CD4-positive, CD25-positive, alpha-beta regulatory T cell (primary cell): ENCODE measurements at regions not wholly inside any gene's neighbourhood (a gene's known extent, or its start where the extent isn't known, plus 50 kb on each side); places are given as distances from the start of the nearest gene placed in this dataset.
A peak's percentile ranks its signal among the peaks of the same experiment; 100 is the strongest.

Source experiments
- ATAC-seq, 2 donors: fragments of 150-1000 bp; cut with Tn5 transposase; one replicate each; pipeline ENCODE4 v1.10.0; 2021; ENCODE audit warnings: low read depth in 2 of 2, moderate number of reproducible peaks in 2 of 2, moderate library complexity in 1 of 2
- DNase-seq, 3 donors: peaks; one replicate each; pipeline versions ENCODE4 v3.0.0 to v3.0.0-alpha.2; 2012 to 2022; ENCODE audit warnings: mixed read lengths in 1 of 3
- H3K27ac ChIP-seq: one replicate; pipeline ENCODE4 v1.7.0; 2013; ENCODE audit warnings: mild to moderate bottlenecking, low read length; ENCODE audit not compliant: insufficient read depth, poor library complexity, severe bottlenecking
- H3K27me3 ChIP-seq: one replicate; pipeline ENCODE4 v1.7.0; 2013; ENCODE audit warnings: low read length; ENCODE audit not compliant: control insufficient read depth, insufficient read depth
- H3K36me3 ChIP-seq: one replicate; pipeline ENCODE4 v1.7.0; 2013; ENCODE audit warnings: mild to moderate bottlenecking, low read length, moderate library complexity; ENCODE audit not compliant: control insufficient read depth, insufficient read depth
- H3K4me1 ChIP-seq: 2 replicates; pipeline ENCODE4 v1.7.0; 2013; ENCODE audit warnings: mild to moderate bottlenecking, low read length; ENCODE audit not compliant: insufficient read depth, control insufficient read depth, poor library complexity, severe bottlenecking
- H3K4me3 ChIP-seq: one replicate; pipeline ENCODE4 v1.7.0; 2013; ENCODE audit warnings: low read depth, mild to moderate bottlenecking, low read length, moderate library complexity
- H3K9me3 ChIP-seq, 2 experiments: 1 replicate in 1 of 2; 2 replicates in 1 of 2; pipeline ENCODE4 v1.7.0; 2013; ENCODE audit warnings: low read length in 2 of 2, mild to moderate bottlenecking in 1 of 2, moderate library complexity in 1 of 2; ENCODE audit not compliant: control insufficient read depth in 2 of 2
- H3K27ac Mint-ChIP-seq, 3 donors: one replicate each; pipeline ENCODE4 v1.8.0; 2020 to 2022; ENCODE audit warnings: mild to moderate bottlenecking in 3 of 3, mixed read lengths in 3 of 3, moderate library complexity in 2 of 3
- H3K27me3 Mint-ChIP-seq: one replicate; pipeline ENCODE4 v1.8.0; 2022; ENCODE audit warnings: mild to moderate bottlenecking, mixed read lengths
- H3K36me3 Mint-ChIP-seq: one replicate; pipeline ENCODE4 v1.8.0; 2020; ENCODE audit warnings: mixed read lengths
- H3K4me1 Mint-ChIP-seq, 4 donors: one replicate each; pipeline ENCODE4 v1.8.0; 2020 to 2022; ENCODE audit warnings: mixed read lengths in 4 of 4, mild to moderate bottlenecking in 1 of 4
- H3K4me3 Mint-ChIP-seq, 4 donors: one replicate each; pipeline ENCODE4 v1.8.0; 2020 to 2022; ENCODE audit warnings: mild to moderate bottlenecking in 4 of 4, mixed read lengths in 4 of 4, moderate library complexity in 3 of 4
- H3K9me3 Mint-ChIP-seq, 7 donors: one replicate each; pipeline ENCODE4 v1.8.0; 2020 to 2022; ENCODE audit warnings: mixed read lengths in 7 of 7, mild to moderate bottlenecking in 3 of 7, moderate library complexity in 2 of 7

GRCh38 chr7:68676813-68677535 is 921.3 kb upstream of the AUTS2 start:
- H3K36me3 Mint-ChIP-seq, result no peaks in the 10 kb centered on the region
- H3K27ac Mint-ChIP-seq, result no peak overlapping the region
- Histone ChIP-seq H3K4me3 (no peak overlapping the region), H3K9me3 (no peaks in the 10 kb centered on the region), H3K4me1 (no peaks in the 10 kb centered on the region), H3K36me3 (no peaks in the 10 kb centered on the region), H3K27ac (no peak overlapping the region), H3K27me3 (no peaks in the 10 kb centered on the region)
- DNase-seq, result no peak
- H3K4me3 Mint-ChIP-seq, result no peak overlapping the region
- peaks cover 1 to 36% (median 8%) of the 10 kb centered on the region in 7 donors for H3K9me3 Mint-ChIP-seq
- ATAC-seq, result no peak
- H3K27me3 Mint-ChIP-seq, result no peaks in the 10 kb centered on the region
- no peaks in the 10 kb centered on the region for H3K4me1 Mint-ChIP-seq

- no peak for ATAC-seq
- Histone ChIP-seq H3K36me3 (no peaks in the 10 kb centered on the region), H3K4me1 (no peaks in the 10 kb centered on the region), H3K27me3 (no peaks in the 10 kb centered on the region), H3K4me3 (no peak overlapping the region), H3K9me3 (no peaks in the 10 kb centered on the region), H3K27ac (no peak overlapping the region)
- Mint-ChIP-seq H3K27me3 (no peaks in the 10 kb centered on the region), H3K27ac (no peak overlapping the region), H3K4me1 (no peaks in the 10 kb centered on the region), H3K36me3 (no peaks in the 10 kb centered on the region), H3K9me3 (peaks cover 1 to 36% (median 8%) of the 10 kb centered on the region in 7 donors), H3K4me3 (no peak overlapping the region)
- DNase-seq, result no peak
Measured at GRCh38 chr7:68678196-68678595, 920.1 kb upstream of the AUTS2 start.

DNA sequence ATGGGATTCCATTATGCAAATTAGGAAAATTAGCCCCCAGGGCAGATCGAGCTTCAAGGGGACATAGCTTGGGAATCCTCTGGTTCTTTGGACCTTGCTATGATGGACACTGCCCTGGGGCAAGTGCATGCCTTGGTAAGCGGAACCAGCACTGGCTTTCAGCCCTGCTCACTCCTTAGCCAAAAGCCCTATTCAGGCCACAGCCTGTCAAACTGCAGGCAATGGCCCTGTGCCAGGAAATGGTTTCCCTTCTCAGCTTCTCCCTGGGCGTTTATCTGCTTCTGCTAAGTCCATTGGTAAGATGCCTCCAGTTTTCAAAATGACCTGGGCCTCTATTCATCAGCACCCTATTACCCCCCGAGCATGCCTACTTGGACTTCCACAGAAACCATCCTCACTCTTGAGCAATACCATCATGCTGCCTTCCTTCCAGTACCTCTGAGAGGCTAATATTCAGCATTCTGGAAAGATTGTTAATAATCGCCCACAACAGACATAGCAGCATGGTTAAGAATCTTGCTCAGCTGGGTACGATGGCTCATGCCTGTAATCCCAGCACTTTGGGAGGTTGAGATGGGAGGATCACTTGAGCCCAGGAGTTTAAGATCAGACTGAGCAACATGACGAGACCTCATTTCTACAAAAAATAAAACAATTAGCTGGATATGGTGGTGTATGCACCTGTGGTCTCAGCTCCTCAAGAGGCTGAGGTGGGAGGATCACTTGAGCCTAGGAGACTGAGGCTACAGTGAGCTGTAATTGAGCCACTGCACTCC is 918.6 kb upstream of the AUTS2 start:
- H3K27ac ChIP-seq, result no peak overlapping the region
- Mint-ChIP-seq H3K9me3 (peaks cover 3 to 32% (median 7%) of the 10 kb centered on the region in 7 donors), H3K27ac (no peak overlapping the region), H3K4me3 (no peak overlapping the region), H3K36me3 (no peaks in the 10 kb centered on the region), H3K27me3 (no peaks in the 10 kb centered on the region), H3K4me1 (no peaks in the 10 kb centered on the region)
- H3K4me1 ChIP-seq, result no peaks in the 10 kb centered on the region
- no peak overlapping the region for H3K4me3 ChIP-seq
- ATAC-seq (no peak), DNase-seq (no peak)
- H3K9me3 ChIP-seq, result no peaks in the 10 kb centered on the region
- no peaks in the 10 kb centered on the region for H3K27me3 ChIP-seq
- no peaks in the 10 kb centered on the region for H3K36me3 ChIP-seq

GRCh38 chr7:68680235-68680872 is 917.9 kb upstream of the AUTS2 start:
- H3K27me3 Mint-ChIP-seq, result no peaks in the 10 kb centered on the region

GRCh38 chr7:68682910-68683309 is 915.4 kb upstream of the AUTS2 start:
- Histone ChIP-seq H3K4me3 (no peak overlapping the region), H3K9me3 (no peaks in the 10 kb centered on the region), H3K27ac (no peak overlapping the region), H3K36me3 (no peaks in the 10 kb centered on the region), H3K27me3 (no peaks in the 10 kb centered on the region), H3K4me1 (no peaks in the 10 kb centered on the region)
- DNase-seq (no peak), ATAC-seq (no peak)
- Mint-ChIP-seq H3K4me3 (no peak overlapping the region), H3K9me3 (peaks cover 2 to 16% (median 9%) of the 10 kb centered on the region in 7 donors), H3K4me1 (no peaks in the 10 kb centered on the region), H3K27me3 (no peaks in the 10 kb centered on the region), H3K36me3 (no peaks in the 10 kb centered on the region), H3K27ac (peak overlapping the region in 1 of 3 donors; percentile 77)

More at GRCh38 chr7:68680235-68680872, 917.9 kb upstream of the AUTS2 start:
- no peak overlapping the region for H3K27ac Mint-ChIP-seq
- no peaks in the 10 kb centered on the region for H3K4me1 Mint-ChIP-seq
- Histone ChIP-seq H3K36me3 (no peaks in the 10 kb centered on the region), H3K4me3 (no peak overlapping the region), H3K4me1 (no peaks in the 10 kb centered on the region), H3K27ac (no peak overlapping the region), H3K9me3 (no peaks in the 10 kb centered on the region), H3K27me3 (no peaks in the 10 kb centered on the region)
- DNase-seq (no peak), ATAC-seq (no peak)
- peaks cover 2 to 33% (median 9%) of the 10 kb centered on the region in 7 donors for H3K9me3 Mint-ChIP-seq
- H3K4me3 Mint-ChIP-seq, result no peak overlapping the region
- H3K36me3 Mint-ChIP-seq, result no peaks in the 10 kb centered on the region

DNA sequence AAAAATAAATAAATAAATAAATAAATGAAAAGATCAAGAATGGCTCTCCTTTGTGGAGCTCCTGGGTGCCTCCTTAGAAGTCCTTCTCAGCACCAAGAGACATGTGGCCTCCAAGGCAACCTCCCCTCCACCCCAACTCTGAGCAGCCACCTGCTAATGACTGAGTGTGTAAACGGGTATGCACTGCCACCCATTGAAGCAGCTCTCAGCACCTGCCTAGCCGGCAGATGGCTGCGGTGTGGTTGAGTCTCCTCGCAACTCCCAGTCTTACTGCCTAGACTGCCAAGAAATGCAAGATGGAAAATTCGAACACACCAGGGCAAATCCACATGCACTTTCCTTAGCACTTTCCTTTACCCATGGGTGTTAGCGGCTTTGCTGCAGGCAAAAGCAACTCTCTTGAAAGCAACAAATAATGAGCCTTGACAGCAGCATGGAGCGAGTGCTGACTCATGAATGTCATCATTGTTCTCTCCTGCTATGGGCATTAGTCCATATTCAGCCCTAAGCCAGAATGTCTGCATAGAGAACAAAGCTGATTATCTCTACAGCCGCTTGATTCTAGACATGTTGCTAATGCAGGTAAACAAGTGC is 913.9 kb upstream of the AUTS2 start:
- Histone ChIP-seq H3K27ac (no peak overlapping the region), H3K4me3 (no peak overlapping the region), H3K4me1 (no peaks in the 10 kb centered on the region), H3K9me3 (peaks cover 0 to 4% of the 10 kb centered on the region in 2 experiments), H3K36me3 (no peaks in the 10 kb centered on the region), H3K27me3 (no peaks in the 10 kb centered on the region)
- DNase-seq (no peak), ATAC-seq (no peak)
- H3K9me3 Mint-ChIP-seq, result peaks cover 0 to 16% (median 8%) of the 10 kb centered on the region in 7 donors
- H3K4me1 Mint-ChIP-seq, result no peaks in the 10 kb centered on the region
- no peak overlapping the region for H3K27ac Mint-ChIP-seq
- no peak overlapping the region for H3K4me3 Mint-ChIP-seq
- no peaks in the 10 kb centered on the region for H3K36me3 Mint-ChIP-seq
- no peaks in the 10 kb centered on the region for H3K27me3 Mint-ChIP-seq

GRCh38 chr7:68684996-68685395 is 913.3 kb upstream of the AUTS2 start:
- Mint-ChIP-seq H3K4me3 (no peak overlapping the region), H3K36me3 (no peaks in the 10 kb centered on the region), H3K9me3 (peaks cover 0 to 16% (median 7%) of the 10 kb centered on the region in 7 donors), H3K27me3 (no peaks in the 10 kb centered on the region), H3K27ac (no peak overlapping the region), H3K4me1 (no peaks in the 10 kb centered on the region)
- H3K27me3 ChIP-seq, result no peaks in the 10 kb centered on the region
- ATAC-seq, result no peak
- peaks cover 2 to 4% of the 10 kb centered on the region in 2 experiments for H3K9me3 ChIP-seq
- H3K27ac ChIP-seq, result no peak overlapping the region
- no peaks in the 10 kb centered on the region for H3K36me3 ChIP-seq
- H3K4me3 ChIP-seq, result no peak overlapping the region
- no peaks in the 10 kb centered on the region for H3K4me1 ChIP-seq
- no peak for DNase-seq
